GM19035 (cell line): ENCODE measurements at regions not wholly inside any gene's neighbourhood (a gene's known extent, or its start where the extent isn't known, plus 50 kb on each side); places are given as distances from the start of the nearest gene placed in this dataset.
"Not testable (repeated sequence)": the region's sequence is repeated elsewhere in the genome, so short reads cannot be mapped to it uniquely, and the experiment has no call there.

Experiments used
- ATAC-seq: cut with Tn5 transposase; IDR thresholded peaks from one replicate; pipeline ENCODE4 v1.9.1; 2021; ENCODE audit not compliant: unreplicated experiment

DNA sequence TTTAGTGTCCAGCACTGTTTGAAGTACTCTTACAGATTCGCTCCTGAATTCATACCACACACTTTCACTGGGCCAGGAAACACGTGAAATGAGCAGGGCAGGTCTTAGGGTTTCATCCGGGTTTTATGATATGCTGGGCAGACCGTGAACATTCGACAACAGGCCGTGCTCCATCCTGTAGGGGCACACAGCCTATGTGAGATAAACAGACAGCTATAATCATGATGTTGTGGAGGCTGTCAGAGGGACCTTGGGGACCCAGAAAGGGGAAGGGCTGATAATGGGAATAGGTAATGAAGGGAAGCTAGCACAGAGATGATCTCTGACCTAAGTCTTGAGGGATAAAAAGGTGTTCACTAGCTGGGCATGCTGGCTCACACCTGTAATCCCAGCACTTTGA is 110.4 kb downstream of the RIN2 start:
- ATAC-seq = no peak

DNA sequence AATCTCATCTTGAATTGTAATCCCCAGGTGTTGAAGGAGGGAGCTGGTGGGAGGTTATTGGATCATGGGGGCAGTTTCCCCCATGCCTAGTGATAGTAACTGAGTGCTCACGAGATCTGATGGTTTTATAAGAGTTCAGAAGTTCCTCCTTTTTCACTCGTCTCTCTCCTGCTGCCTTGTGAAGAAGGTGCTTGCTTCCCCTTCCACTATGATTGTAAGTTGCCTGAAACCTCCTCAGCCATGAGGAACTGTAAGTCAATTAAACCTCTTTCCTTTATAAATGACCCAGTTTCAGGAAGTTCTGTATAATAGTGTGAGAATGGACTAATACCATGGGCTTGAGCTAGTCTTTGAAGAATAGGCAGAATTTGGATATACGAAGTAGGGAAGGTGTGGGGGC is 113.9 kb downstream of the RIN2 start:
- ATAC-seq = no peak

DNA sequence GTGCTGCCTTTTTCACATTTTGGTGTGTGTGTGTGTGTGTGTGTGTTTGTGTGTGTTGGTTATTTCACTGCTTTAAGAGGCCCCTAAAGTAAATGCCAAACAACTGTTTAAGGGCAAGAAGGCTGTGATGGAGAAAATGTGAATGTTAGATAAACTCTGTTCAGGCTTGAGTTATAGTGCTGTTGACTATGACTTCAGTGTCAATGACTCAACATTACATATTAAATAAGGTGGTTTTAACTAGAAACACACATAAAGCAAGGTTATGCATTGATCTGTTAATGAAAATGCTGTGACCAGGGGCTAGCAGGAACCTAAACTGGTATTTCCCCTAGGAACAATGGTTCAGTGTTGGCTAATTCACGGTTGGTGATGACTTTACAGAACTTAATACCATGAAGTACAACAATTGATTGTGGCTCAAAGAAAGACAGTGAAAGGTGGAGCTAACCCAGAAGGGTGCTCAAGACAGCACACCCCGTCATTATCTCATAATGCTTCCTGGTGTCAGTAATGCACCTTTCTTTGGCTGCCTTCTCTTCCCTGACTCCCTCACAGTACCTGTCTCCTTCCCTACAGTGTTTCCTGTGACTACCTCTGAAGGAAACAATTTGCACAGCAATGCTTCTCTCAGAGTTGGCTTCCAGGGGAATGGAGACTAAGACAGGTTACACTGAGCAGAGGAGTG is 116.1 kb downstream of the RIN2 start:
- no peak for ATAC-seq

DNA sequence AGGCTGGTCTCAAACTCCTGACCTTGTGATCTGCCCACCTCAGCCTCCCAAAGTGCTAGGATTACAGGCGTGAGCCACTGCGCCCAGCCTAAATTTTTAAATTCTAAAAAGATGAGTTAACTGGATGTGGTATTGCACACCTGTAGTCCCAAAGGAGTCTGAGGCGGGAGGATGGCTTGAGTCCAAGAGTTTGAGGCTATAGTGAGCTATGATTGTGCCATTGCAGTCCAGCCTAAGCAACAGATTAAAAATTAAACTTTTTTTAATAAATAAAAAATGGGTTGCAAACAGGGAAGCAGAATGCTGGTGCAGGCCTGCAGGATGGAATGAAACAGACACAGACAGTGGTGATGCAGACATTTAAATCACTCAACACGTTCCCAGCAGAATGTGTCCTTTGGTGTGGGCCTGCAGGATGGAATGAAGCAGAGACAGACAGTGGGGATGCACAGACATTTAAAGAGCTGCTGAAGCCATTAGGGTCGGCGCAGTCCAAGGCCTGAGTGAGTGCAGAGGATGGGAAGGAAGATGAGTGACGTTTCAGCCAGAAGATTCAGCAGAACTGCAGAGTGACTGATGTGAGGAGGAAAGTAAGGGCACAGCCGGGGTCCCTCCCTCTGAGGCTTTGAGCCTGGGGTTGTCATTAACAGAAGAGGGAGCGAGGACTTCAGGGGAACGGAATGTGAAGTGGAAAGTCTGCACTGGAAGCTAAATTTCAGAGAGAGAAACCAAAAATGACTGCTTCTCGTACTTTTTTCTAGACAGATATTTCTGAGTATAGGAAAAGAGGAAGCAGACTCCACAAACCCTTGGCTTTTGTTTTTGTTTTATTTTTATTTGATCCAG is 117.5 kb downstream of the RIN2 start:
- no peak for ATAC-seq

DNA sequence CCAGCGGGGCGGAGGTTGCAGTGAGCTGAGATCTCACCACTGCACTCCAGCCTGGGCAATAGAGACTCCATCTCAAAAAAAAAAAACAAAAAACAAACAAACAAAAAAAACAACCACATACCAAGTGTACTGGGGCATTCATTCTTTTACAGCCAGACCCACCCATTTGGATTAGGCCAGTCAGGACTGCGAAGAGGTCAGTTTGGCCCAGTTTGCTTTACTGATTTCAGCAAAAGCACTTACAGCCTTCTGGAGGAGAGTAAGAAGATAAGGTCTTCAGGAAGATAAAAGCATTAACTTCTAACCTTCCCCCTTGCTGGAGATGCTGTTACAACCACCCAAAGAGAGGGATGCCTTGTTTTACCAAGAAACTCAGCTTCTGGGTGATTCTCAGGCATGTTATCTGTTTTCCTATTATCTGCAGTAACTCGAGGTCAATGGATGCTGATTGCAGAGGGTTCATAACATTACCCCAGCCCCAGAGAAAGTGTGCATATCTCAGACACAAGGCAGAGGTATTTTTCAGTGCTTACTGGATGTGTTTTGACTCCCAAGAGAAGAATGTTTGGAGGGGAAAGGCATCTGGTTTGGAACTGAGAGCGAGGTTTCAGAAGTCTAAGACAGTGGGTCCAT is 118.9 kb downstream of the RIN2 start:
- no peak for ATAC-seq

DNA sequence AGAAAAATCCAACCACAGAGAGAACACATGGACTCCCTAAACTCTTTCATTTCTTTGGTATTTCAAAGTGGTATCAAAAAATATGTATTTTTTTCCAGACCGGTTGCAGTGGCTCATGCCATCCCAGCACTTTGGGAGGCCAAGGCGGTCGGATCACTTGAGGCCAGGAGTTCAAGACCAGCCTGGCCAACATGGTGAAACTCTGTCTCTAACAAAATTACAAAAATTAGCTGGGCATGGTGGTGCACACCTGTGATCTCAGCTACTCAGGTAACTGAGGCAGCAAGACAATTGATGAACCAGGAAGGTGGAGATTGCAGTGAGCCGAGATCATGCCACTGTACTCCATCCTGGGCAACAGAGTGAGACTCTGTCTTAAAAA is 121.8 kb downstream of the RIN2 start:
- ATAC-seq = not testable (repeated sequence)

DNA sequence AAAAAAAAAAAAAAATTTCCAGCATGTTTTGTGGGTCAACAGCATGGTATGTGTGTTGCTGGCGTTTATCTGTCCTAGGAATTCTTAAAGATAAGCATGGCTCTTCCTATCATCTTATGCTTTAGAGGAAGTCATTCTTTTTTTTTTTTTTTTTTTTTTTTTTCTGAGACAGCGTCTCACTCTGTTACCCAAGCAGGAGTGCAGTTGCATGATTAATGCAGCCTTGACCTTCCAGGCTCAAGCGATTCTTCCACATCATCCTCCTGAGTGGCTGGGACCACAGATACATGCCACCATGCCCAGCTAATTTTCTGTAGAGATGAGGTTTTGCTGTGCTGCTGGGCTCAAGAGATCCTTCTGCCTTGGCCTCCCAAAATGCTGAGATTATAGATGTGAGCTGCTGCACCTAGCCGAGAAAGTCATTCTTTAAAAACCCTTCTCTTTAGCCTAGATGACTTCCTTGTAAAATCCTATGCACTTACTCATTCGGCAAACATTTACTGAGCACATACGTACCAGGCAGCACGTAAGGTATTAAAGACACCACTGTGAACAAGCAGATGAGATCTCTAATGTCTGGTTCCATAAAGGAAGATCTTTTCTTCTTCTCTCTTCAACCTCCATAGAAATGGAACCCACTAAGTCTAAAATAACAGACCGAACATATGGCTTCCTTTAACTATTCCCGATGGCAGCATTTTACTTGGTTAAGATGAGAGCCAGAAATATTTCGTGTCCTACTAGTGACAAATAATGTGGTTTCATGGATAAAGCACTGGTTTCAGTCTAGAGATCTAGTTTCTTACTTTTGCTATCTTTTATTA is 122.4 kb downstream of the RIN2 start:
- no peak for ATAC-seq

DNA sequence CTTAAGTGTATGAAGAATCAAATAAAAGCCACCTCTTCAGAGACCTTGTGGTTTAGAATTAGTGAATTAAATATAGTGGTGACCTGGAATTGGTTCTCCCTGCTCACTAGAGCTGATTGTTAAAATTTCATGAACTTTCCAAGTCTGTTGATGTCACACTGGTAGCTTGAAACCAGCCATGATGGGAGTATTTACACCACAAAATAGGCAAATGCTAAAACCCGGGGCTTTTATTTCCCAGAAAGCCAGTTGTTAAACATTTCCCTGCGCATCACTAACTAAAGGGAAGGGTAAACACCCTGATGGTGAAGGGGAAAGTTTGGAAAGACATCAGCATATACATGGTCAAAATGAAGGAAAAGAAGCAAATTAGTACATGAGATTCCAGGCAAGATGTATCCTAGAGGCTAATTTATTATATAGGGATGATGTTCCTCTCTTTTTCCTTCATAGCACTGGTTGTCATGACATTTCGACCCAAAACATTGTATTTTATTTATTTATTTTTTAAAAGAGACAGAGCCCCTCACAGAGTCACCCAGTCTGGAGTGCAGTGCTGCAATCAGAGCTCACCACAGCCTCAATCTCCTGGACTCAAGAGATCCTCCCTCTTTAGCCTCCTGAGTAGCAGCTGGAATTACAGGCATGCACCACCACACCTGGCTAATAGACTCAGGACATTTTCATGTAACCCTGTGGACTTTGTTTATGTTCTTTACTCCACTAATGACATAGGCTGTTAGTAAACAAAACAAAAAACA is 123.2 kb downstream of the RIN2 start:
- no peak for ATAC-seq

DNA sequence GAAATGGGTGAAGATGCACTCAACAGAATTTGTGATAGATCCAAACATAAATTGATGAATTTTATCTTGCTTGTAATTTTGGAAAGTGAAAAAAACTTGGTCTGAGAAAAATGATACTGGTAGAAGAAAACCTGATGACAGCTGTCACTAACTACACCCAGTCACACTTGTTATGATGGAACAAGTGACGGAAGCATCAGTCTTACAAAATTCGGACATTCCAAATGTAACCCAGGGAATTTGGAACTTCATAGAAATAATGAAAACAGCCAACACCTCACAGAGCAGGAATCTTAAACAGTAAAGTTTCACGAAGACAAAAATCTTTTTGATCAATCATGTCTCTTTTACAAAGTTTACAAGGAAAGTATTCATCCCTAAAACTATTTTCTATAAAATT is 123.9 kb downstream of the RIN2 start:
- ATAC-seq = no peak

DNA sequence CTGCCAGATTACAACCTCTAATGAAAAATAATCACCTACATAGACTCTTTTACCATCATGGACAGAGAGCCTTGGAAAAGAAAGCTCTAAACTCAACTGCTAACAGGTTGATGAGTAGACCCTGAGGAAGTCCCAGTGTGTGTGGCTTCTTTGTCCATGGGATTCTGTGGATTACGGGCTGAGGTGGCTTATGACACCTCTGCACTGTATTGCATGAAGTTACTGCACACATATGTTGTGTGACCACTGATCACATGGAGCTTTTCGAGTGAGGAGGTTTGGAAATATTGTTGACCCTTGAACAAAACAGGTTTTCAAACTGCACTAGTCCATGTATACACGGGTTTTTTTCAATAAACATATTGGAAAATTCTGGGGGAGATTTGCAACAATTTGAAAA is 124.4 kb downstream of the RIN2 start:
- no peak for ATAC-seq

DNA sequence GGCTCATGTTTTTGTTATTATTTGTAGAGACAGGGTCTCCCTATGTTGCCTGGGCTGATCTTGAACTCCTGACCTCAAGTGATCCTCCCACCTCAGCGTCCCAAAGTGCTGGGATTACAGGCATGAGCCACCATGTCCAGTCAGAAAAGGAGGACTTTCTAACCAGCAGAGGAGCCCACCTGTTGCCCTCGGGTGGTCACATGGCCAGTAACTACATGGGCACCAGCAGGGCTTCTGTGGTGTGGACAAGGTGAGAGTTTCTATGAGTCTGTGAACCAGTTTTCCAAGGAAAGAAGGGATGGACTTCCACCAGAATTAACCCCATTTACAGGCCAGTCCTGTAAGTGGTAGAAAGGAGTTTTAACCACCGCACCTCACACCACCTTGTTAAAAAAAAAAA is 125.4 kb downstream of the RIN2 start:
- no peak for ATAC-seq

DNA sequence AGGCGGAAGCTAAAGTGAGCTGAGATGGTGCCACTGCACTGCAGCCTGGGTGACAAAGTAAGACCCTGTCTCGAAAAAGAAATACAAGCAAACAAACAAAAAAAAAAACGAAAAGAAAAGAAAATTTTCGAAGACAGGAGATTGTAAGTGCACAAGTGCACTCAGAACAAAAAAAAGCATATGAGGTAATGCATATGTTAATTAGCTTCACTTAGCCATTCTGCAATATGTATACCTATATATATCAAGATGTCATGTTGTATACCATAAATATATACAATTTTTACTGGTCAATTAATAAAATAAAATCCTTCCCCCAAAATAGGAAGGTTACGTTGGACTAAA is 127.5 kb downstream of the RIN2 start:
- no peak for ATAC-seq

DNA sequence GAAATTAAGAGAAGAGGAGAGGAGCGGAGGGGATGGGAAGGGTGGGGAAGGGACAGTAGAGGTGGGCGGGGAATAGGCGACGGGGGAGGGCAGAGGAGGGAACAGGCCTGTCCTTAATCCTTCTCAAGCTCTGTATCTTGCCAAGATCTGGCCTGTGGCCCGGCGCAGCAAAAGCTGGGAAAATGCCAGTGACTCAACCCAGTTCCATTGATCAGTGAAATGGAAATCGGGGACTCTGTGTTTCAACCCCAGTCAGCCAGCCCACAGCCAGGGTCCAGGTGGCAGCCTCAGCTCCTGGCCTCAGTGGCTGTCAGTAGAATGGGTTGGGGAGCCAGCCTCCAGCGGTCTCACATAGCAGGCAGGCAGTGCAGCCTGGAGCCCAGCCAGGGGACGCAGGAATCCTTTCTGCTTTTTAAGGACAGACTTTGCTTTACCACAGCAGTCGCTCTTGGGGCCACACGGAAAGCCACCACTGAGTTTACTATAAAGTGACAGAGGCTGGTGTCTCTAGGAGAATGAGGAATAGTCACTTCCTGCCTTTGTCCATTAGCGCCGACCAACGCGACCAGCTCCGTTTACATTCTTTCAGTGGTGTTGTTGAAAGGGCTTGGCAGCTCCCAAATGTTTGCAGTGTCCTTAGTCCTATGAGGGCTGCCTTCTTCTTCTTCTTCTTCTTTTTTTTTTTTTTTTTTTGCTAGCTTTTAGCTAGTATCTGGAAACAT is 128.0 kb downstream of the RIN2 start:
- ATAC-seq = no peak

DNA sequence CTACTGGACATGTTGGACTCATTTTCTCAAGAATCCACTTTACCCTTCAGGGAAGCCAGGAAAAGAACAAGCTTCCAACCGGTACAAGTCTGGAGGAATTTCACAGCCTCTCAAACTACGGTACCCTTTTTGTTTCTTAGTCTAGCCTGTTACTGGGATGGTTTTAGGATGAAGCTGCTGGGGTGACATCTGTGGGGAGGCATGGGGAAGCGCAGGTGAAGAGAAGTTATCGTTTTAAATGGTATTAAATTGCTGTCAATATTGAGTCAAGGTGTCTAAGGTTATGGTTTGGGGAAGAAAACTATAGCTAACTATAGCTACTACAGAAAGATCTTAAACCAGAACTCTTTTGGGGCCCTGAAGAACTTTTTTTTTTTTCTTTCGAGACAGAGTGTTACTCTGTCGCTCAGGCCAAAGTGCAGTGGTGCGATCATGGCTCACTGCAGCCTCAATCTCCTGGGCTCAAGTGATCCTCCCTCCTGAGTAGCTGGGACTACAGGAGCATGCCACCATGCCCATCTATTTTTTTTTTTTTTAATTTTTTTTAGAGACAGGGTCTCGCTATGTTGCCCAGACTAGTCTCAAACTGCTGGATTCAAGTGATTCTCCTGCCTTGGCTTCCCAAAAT is 128.7 kb downstream of the RIN2 start:
- no peak for ATAC-seq

DNA sequence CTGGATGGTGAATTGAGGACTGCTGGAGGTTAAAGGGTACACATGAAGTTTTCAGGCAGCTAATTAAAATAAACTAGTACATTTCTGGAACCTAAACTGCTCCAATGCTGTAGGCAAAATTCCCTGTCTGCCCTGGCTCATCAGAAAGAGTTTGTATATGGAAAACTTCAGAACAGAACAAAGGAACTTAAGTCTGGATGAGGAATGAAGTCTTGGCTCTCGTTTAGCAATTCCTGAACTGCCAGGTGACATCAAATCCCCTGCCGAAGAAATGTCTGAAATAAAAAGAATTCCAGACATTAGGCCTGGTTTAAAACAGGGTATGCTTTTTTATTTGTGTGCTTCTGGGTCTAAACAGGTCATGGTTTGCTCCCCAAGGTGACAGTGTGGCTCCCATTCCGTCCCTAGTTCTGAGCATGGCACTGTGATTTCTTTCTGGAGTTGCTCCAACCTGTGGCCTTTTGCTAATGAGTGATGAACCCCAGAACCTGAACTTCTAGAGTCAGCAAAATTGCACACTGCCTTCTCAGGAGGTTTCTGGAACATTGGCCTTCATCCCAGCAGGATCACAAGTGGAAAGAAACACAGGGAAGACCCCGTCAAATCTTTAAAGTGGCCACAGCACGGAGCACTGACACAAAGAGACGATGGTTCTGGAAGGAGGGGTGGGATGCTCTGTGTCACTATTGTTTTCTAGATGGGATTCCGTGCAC is 129.4 kb upstream of the NAA20 start:
- no peak for ATAC-seq

DNA sequence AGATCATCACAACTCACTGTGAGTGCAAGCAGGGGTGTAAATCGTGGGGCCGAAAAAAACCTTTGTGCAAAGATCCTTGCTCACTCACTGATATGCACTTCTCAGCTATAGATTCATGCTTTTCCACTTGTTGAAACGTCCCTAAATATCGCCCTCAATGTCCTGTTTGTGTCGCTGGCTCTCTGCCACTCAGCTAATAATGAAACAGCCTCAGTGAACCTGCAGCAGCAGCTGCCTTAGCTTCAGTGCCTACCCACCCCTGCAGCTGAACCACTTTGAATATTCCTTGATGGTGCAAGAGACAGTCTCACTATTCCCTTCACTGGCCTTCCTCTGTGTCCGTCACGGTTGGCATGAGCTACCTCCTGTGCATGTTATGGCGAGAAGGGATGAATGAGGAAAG is 128.9 kb upstream of the NAA20 start:
- no peak for ATAC-seq

DNA sequence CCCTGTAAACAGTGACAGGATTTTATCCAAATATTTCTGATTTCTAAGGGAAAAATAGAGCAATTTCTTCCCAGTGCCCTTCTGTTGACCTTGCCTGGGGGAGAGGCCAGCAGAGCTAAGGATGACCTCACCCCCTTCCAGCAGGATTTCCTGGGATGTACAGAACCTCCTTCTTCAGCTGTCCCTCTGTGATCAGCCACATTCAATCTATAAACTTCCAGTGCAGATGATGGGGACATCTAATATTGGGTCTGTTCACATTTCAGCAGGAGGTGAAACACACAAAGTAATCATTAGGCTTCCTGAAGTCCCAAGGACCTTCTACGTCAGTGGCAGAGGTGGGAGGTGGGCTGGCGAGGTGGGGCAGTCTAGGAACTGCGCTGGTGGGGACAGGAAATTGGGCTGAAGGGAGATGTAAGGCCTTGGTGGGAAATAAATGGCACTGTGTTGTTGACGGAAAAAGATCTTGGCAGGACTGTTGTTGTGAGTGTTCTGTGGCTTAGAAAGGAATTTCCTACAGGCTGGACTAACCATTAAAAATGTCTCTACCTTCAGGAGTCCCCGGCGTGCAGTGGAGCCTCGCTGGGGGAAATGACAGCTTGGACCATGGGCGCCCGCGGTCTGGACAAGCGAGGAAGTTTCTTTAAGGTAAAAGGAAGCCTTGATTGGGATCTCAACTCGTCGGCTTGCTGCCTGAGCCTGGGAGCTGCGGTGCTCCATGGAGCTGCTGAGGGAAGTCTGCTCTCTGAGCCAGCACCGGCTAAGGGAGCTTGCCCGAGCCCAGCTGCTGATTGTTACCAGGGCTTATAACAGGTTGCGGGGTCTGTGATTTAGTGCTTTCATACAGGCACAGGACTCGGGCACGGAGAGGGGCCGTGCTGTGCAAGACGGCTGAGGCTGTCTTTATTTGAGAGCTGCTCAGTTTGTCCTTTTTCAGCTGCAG is 127.9 kb upstream of the NAA20 start:
- ATAC-seq = no peak
